ENCODE measurements at regions not wholly inside any gene's neighbourhood (a gene's known extent, or its start where the extent isn't known, plus 50 kb on each side); places are given as distances from the start of the nearest gene placed in this dataset.

- TF ChIP-seq KDM4A (IDR thresholded peaks at IDR 0.05; ENCODE audit: low read depth, low read length, severe bottlenecking) (no peak), CHD1 (IDR thresholded peaks at IDR 0.05; ENCODE audit: low read depth, low read length) (no peak), POLR2A (IDR thresholded peaks at IDR 0.05; ENCODE audit: control extremely low read depth in 1 of 2, low read depth in 2 of 2, low read length in 2 of 2) (no peak), POLR2AphosphoS5 (IDR thresholded peaks at IDR 0.05; ENCODE audit: low read depth, low read length) (no peak), NRF1 (IDR thresholded peaks at IDR 0.05; ENCODE audit: low read depth, low read length) (no peak), SIN3A (conservative IDR thresholded peaks at IDR 0.05 in 1 of 2, IDR thresholded peaks at IDR 0.05 in 1 of 2; ENCODE audit: low read depth in 1 of 2, low read length in 2 of 2) (no peak), CEBPB (IDR thresholded peaks at IDR 0.05; ENCODE audit: low read depth, low read length) (no peak)
Measured at GRCh38 chr7:26497801-26498596, 206.3 kb downstream of the SNX10 start (continued).
